ENCODE measurements at regions not wholly inside any gene's neighbourhood (a gene's known extent, or its start where the extent isn't known, plus 50 kb on each side); places are given as distances from the start of the nearest gene placed in this dataset.

DNA sequence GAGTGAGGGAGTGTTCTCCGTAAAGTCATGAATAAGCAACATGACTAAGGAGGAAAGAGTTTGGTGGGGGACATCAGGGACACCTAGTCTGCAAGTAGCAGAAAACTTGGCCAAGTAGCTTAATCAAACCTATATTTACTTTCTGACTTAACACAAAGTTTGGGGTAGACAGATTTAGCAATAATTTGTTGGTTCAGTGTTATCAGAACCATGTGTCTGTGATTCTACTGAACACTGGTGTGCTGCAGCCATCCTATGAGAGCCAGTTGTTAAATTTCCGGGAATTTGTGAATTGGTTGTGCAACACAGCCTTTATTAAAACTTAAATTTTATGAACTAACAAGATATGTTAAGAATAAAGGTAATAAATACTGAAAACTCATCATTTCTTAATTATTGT lies 469.3 kb downstream of the C4orf33 start:
- TF ChIP-seq CTCF (IDR thresholded peaks at IDR 0.05; ENCODE audit: poor library complexity) (no peak), EZH2 (IDR thresholded peaks at IDR 0.05; ENCODE audit: borderline replicate concordance) (no peak)

Data from hepatocyte (in vitro differentiated cells).